Esophagus (tissue), 2 donors: ENCODE measurements at regions not wholly inside any gene's neighbourhood (a gene's known extent, or its start where the extent isn't known, plus 50 kb on each side); places are given as distances from the start of the nearest gene placed in this dataset.

Experiments
- H3K27ac ChIP-seq, 2 donors: one replicate each; pipeline ENCODE4 v1.5.1; 2013; ENCODE audit warnings: low read depth in 2 of 2, mild to moderate bottlenecking in 2 of 2, inconsistent platforms in 1 of 2, low read length in 1 of 2, moderate library complexity in 1 of 2
- H3K27me3 ChIP-seq, 2 donors: one replicate each; pipeline ENCODE4 v1.6.1; 2013; ENCODE audit warnings: low read length in 2 of 2, control low read depth in 1 of 2, mild to moderate bottlenecking in 1 of 2; ENCODE audit not compliant: insufficient read depth in 2 of 2, control insufficient read depth in 1 of 2
- H3K36me3 ChIP-seq, 2 donors: one replicate each; pipeline ENCODE4 v1.6.1; 2013; ENCODE audit warnings: low read length in 1 of 2; ENCODE audit not compliant: control insufficient read depth in 2 of 2, insufficient read depth in 2 of 2
- H3K4me1 ChIP-seq, 2 donors: one replicate each; pipeline ENCODE4 v1.6.1; 2013; ENCODE audit warnings: low read length in 1 of 2; ENCODE audit not compliant: control insufficient read depth in 2 of 2, insufficient read depth in 2 of 2
- H3K4me3 ChIP-seq, 2 donors: one replicate each; pipeline ENCODE4 v1.5.1; 2013; ENCODE audit warnings: low read length in 2 of 2, mild to moderate bottlenecking in 2 of 2, low read depth in 1 of 2, moderate library complexity in 1 of 2
- H3K9me3 ChIP-seq, 2 donors: one replicate each; pipeline ENCODE4 v1.6.1; 2013; ENCODE audit warnings: mild to moderate bottlenecking in 2 of 2, low read depth in 1 of 2, low read length in 1 of 2, moderate library complexity in 1 of 2; ENCODE audit not compliant: control insufficient read depth in 2 of 2, insufficient read depth in 1 of 2
- WGBS, 2 donors: extraction: QIAGEN DNeasy Blood & Tissue Kit; methylation state at CpG; one replicate each; pipeline ENCODE4 v1.1.7; 2013; 5-methylcytosine and 5-hydroxymethylcytosine counted together
- donor health status: healthy with polysubstance abuse.
- donor health status: Bipolar disorder and iron deficiency.

GRCh38 chr15:47412802-47413201 is 304.5 kb upstream of the SEMA6D start:
- Histone ChIP-seq H3K4me3 (no peak overlapping the region), H3K36me3 (no peaks in the 10 kb centered on the region), H3K27me3 (no peaks in the 10 kb centered on the region), H3K27ac (no peak overlapping the region), H3K9me3 (no peaks in the 10 kb centered on the region), H3K4me1 (no peaks in the 10 kb centered on the region)
- WGBS, 2 donors, result 92 to 95% methylated on average over 4 of the region's 4 CpGs

- no peaks in the 10 kb centered on the region for H3K4me1 ChIP-seq
- no peaks in the 10 kb centered on the region for H3K27me3 ChIP-seq
- no peaks in the 10 kb centered on the region for H3K36me3 ChIP-seq
- no peak overlapping the region for H3K4me3 ChIP-seq
- no peaks in the 10 kb centered on the region for H3K9me3 ChIP-seq
- no peak overlapping the region for H3K27ac ChIP-seq
- 75 to 76% methylated on average over 2 of the region's 2 CpGs for WGBS, 2 donors
Observed at GRCh38 chr15:47414207-47414606, 303.1 kb upstream of the SEMA6D start.

GRCh38 chr15:47415539-47415971 is 301.8 kb upstream of the SEMA6D start:
- no peaks in the 10 kb centered on the region for H3K36me3 ChIP-seq
- WGBS, 2 donors, result 72 to 74% methylated on average over 1 of the region's 1 CpG

DNA sequence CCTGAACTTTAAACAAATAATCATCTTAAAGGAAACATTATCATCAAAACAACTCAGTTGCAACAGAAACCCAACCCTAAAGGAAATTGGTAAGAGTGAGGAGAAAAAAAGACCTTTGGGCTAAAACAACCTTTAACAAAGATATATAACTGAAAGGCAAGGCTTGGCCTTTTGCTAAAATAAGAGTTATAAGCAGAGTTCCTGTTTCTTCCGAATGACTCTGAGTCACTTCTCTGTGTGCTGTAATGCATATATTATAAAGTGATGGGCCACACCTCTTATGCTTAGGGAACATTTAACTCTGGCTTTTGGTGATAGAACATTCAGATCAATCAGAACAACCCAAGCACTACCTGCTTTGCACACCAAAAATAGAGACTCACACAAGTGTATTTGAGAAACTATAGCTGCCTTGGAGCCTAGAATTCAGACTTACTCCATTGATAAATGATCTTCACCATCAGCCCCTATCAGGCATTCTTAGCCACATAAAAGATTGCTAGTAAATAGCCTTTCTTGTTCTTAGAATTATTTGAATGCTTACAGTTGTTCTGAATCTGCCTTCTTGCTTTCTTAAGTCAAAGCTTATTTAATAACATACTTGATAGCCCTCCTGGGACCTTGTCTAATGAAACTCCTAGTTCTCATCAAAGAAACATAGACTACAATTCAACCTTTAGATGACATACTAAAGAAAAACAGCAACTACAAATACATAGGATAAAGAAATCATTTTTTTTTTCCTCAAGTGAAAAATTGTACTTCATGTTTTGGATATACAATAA is 294.2 kb upstream of the SEMA6D start:
- WGBS, 2 donors, result 24 to 35% methylated on average over 1 of the region's 1 CpG
- no peaks in the 10 kb centered on the region for H3K27me3 ChIP-seq
- no peak overlapping the region for H3K4me3 ChIP-seq
- no peak overlapping the region for H3K27ac ChIP-seq
- no peaks in the 10 kb centered on the region for H3K9me3 ChIP-seq
- H3K36me3 ChIP-seq, result no peaks in the 10 kb centered on the region
- H3K4me1 ChIP-seq, result no peaks in the 10 kb centered on the region

More at GRCh38 chr15:47415539-47415971, 301.8 kb upstream of the SEMA6D start:
- no peak overlapping the region for H3K27ac ChIP-seq
- no peak overlapping the region for H3K4me3 ChIP-seq
- H3K27me3 ChIP-seq, result no peaks in the 10 kb centered on the region
- H3K4me1 ChIP-seq, result no peaks in the 10 kb centered on the region
- no peaks in the 10 kb centered on the region for H3K9me3 ChIP-seq

GRCh38 chr15:47427463-47427862 is 289.8 kb upstream of the SEMA6D start:
- no peaks in the 10 kb centered on the region for H3K36me3 ChIP-seq
- no peak overlapping the region for H3K4me3 ChIP-seq
- WGBS, 2 donors, result 46 to 57% methylated on average over 1 of the region's 1 CpG
- H3K9me3 ChIP-seq, result no peaks in the 10 kb centered on the region
- H3K4me1 ChIP-seq, result no peaks in the 10 kb centered on the region
- H3K27ac ChIP-seq, result no peak overlapping the region
- H3K27me3 ChIP-seq, result no peaks in the 10 kb centered on the region

DNA sequence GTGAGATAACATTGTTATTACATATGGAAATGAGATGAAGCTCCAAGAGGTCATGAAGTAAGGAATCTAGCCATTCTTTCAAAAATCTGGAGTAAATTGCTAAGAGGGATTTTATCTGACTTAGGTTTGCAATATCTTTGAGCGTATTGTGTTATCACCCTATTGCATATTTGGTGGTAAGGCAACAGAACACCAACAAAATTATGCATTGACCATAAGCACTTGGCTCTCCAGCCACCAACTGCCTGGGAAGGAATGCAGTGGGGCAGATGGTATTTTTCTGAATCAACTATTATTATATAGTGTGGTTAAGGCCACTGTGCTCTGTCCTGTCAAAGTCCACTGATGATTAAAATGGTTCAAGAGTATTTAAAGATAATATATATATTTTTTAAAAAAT is 287.9 kb upstream of the SEMA6D start:
- Histone ChIP-seq H3K4me3 (no peak overlapping the region), H3K36me3 (no peaks in the 10 kb centered on the region), H3K4me1 (no peaks in the 10 kb centered on the region), H3K27ac (no peak overlapping the region), H3K9me3 (no peaks in the 10 kb centered on the region), H3K27me3 (no peaks in the 10 kb centered on the region)
- WGBS, 2 donors, result 76 to 91% methylated on average over 1 of the region's 1 CpG

GRCh38 chr15:47431501-47431900 is 285.8 kb upstream of the SEMA6D start:
- Histone ChIP-seq H3K4me1 (no peaks in the 10 kb centered on the region), H3K4me3 (no peak overlapping the region), H3K36me3 (no peaks in the 10 kb centered on the region), H3K9me3 (no peaks in the 10 kb centered on the region), H3K27ac (no peak overlapping the region), H3K27me3 (no peaks in the 10 kb centered on the region)
- 87 to 90% methylated on average over 3 of the region's 3 CpGs for WGBS, 2 donors

- H3K9me3 ChIP-seq, result no peaks in the 10 kb centered on the region
- H3K27ac ChIP-seq, result no peak overlapping the region
- no peaks in the 10 kb centered on the region for H3K36me3 ChIP-seq
- H3K27me3 ChIP-seq, result no peaks in the 10 kb centered on the region
- no peaks in the 10 kb centered on the region for H3K4me1 ChIP-seq
- no peak overlapping the region for H3K4me3 ChIP-seq
Observed at GRCh38 chr15:47432826-47433225, 284.5 kb upstream of the SEMA6D start.

DNA sequence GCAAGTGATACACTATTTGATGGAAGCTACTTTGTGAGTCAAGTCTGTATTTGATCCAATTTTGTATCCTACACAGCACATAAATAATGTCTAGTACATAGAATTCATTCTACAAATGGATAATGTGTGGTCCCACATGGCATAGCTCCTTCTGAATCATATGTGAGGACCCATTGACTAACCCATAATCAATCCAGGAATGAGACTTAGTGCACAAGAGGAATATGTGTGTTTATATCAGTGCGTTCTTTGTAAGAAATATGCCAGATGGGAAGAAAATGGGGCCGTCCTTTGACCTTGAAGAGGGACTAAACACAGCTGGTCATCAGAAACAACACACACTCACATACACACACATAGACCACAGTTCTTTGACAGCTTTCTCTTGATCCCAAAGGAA is 282.7 kb upstream of the SEMA6D start:
- WGBS, 2 donors, result 80 to 83% methylated on average over 2 of the region's 2 CpGs
- Histone ChIP-seq H3K4me3 (no peak overlapping the region), H3K27me3 (no peaks in the 10 kb centered on the region), H3K36me3 (no peaks in the 10 kb centered on the region), H3K27ac (no peak overlapping the region), H3K4me1 (no peaks in the 10 kb centered on the region), H3K9me3 (no peaks in the 10 kb centered on the region)

DNA sequence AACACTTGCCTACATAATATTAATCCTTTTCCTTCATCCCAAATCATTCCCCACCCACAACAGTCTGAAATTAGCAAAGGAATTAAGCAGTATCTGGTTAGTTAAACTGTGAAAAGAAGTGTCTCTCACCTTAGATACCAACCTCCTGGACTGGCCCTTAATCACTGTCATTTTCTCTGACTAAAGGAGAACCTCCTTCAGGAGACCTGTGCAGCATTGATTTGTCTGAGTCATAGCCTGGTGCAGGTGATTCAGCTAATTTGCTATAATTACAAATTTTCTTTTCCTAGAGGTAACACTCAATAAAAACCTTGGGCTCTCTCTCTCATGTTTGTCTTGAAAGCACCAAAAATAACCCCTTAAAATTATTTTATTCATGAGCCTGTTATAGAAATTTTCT is 279.8 kb upstream of the SEMA6D start:
- Histone ChIP-seq H3K27me3 (no peaks in the 10 kb centered on the region), H3K27ac (no peak overlapping the region), H3K9me3 (no peaks in the 10 kb centered on the region), H3K4me3 (no peak overlapping the region), H3K4me1 (no peaks in the 10 kb centered on the region), H3K36me3 (no peaks in the 10 kb centered on the region)
